Epidermal melanocyte (primary cell): ENCODE measurements at regions not wholly inside any gene's neighbourhood (a gene's known extent, or its start where the extent isn't known, plus 50 kb on each side); places are given as distances from the start of the nearest gene placed in this dataset.

Source experiments
- DNase-seq: peaks from one replicate; pipeline ENCODE4 v3.0.0; 2011; ENCODE audit warnings: low spot score; ENCODE audit not compliant: insufficient read length

GRCh38 chr4:10942156-10942555 lies 257.6 kb upstream of the CLNK start:
- no peak for DNase-seq

DNA sequence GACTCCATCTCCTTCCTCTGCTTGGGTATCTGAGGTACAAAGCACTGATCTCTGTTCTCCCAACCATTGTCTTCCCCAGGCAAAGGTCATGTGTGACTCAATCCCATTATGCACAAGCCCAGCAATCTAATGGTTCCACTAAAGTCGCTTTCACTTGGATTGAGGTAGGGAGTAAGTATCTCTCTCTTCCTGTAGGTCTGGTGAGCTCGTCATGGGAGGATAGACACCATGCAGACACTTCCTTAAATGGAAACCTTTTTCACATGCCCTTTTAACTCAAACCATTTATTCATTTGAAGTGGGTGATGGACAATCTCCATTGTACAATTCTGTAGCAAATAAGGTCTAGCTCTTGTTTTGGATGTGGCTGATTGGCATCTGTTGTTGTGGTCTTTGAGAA lies 245.2 kb upstream of the CLNK start:
- DNase-seq = no peak

GRCh38 chr4:10925996-10926395 lies 241.4 kb upstream of the CLNK start:
- no peak for DNase-seq

DNA sequence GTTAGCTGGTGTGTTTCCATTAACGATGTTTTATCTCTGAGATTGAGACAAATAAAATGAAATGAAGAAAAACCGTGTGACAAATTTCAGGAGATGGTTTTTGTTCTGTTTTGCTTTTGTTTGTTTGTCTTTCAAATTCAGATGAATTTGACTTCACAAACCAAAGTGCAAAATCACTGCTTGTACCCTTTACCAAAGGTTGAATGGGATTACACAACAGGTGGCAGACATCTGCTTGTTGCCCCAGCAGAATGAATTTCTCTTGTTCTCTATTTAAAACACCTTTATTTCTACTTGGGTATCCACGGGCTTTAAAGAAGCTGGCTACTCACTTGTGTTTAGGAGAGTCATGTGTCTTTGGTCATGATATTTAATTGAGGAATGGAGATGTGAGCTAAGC lies 239.7 kb upstream of the CLNK start:
- no peak for DNase-seq

- no peak for DNase-seq
These were observed 233.0 kb upstream of the CLNK start for GRCh38 chr4:10917566-10917965.

GRCh38 chr4:10898072-10898471 lies 213.5 kb upstream of the CLNK start:
- DNase-seq = no peak

DNA sequence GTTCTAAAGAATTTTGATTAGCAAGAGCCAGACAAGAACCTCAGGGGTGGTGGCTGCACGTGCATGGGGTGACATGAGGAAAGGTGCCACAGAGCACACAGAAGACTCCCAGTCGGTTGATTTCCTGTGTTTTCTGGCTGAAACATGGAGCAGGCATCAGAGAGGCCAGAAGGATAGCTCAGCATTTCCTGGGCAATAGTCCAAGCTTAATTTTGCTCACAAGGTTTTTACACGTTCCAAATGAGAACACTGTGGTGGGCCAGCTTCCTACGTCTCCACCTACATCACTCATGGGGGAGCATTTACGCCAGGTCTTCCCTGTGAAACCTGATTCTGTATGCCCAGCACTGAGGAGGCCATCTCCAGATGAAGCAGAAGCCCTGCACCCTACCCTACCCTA lies 212.5 kb upstream of the CLNK start:
- DNase-seq = no peak

- DNase-seq = no peak
These were observed 208.8 kb upstream of the CLNK start for GRCh38 chr4:10893395-10893794.

DNA sequence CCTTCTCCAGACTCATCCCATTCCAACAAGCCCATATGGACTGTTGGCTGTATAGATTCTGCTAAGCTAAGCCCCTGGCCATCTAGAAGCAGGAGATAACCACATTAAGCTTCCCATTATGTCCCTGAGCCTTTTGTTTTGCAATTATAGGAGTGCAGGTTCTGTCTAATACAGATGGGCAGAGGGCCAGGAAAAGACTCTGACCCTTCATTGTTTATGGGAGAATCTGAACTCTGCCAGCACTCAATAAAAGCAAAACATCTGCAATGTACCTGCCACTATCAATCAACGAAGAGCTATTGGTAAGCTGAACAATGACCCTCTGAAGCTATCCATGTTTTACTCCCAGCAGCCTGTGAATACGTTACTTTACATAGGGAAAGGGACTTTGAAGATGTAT lies 207.3 kb upstream of the CLNK start:
- DNase-seq = no peak

DNA sequence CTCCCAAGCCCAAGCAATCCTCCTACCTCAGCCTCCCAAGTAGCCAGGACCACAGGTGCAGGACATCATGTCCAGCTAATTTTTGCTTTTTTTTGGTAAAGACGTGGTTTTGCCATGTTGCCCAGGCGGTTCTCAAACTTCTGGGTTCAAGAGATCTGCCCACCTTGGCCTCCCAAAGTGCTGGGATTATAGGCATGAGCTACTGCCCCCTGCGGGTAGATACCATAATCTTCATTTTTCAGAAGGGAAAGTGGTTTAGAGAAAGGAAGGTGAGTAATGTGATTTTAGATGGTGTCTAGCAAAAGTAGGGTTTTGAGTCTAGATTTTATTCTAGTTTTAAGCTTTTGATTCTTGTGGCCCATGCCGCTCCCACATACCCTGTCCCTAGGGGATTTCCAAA lies 205.3 kb upstream of the CLNK start:
- DNase-seq = no peak

GRCh38 chr4:10879411-10880110 lies 195.0 kb upstream of the CLNK start:
- DNase-seq = no peak

DNA sequence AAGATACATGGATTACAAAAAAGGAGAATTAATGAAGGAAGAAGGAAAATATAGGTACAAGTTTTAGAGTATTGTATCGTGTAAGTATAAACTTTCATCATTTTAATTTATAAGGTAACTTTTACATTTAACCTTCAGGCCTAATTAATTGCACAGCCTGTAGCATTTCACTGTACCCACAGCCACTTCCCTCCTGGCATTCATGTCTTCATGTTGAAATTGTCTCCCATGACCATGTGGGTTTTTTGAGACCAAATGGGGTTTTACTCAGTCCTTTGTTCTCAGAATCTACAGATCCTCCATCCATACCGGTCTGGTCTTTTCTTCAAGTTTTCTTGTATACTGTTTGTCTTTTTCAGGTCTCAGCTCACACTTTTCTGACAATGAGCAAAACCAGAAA lies 194.3 kb upstream of the CLNK start:
- DNase-seq = no peak

DNA sequence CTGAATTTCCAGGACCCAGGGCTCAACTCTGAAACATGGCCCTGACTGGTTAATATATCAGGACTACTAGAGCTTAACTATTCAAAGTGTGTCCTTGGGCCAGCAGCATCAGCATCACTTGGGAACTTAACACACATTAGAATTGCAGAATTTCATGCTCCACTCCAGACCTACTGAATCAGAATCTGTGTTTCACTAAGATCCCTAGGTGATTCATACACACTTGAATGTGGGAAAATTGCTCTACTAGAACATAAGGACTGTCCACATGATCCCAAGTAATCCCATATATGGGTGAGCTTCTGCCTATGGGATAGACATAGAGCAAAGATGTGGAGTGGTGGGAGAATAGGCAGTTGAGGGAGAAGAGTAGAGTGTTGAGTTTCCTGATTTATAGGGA lies 192.5 kb upstream of the CLNK start:
- no peak for DNase-seq

- no peak for DNase-seq
These were observed 190.7 kb upstream of the CLNK start for GRCh38 chr4:10875144-10875799.

DNA sequence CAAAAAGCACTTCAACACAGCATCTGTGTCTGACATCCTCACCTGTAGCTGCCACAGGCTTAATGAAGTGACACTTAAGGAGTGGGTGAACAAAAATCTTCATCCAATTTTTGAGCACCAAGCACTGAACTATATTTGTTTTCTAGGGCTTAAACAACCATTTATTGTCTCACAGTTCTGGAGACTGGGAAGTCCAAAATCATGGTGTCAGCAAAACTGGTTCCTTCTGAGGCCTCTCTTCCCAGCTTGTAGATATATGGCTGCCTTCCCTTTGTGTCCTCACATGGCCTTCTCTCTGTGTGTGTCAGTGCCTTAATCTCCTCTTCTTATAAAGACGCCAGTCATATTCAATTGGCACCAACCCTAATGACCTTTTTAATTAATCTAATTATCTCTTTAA lies 189.2 kb upstream of the CLNK start:
- DNase-seq = no peak

DNA sequence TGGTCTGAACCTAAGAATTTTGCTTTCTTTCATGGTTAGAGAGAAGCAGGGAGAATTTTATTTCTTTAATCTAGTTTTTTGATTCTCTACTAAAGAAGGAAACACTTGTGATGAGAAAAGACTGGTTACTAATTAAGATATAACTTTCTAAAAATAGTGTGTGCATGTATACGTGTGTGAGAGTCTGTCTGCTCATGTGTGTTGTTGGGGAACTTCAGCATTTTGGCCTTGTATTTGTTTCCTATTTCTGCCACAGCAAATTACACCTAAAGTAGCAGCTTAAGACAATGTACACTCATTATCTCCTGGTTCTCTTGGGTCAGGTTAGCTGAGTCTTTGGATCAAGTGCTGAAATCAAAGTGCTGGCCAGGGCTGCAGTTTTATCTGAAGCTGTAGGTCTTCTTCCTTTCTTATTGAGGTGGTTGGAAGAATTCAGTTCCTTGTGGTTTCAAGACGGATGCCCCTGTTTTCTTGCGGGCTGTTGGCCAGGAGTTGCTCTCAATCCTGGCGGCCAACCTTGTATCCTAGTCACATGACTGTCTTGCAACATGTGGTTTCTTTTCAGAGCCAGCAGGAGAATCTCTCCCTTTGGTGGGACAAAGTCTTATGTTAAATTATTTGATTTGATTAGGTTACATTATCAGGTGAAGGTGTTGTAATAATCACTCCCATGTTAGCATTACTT lies 188.4 kb upstream of the CLNK start:
- no peak for DNase-seq

- no peak for DNase-seq
These were observed 182.1 kb upstream of the CLNK start for GRCh38 chr4:10866666-10867065.

DNA sequence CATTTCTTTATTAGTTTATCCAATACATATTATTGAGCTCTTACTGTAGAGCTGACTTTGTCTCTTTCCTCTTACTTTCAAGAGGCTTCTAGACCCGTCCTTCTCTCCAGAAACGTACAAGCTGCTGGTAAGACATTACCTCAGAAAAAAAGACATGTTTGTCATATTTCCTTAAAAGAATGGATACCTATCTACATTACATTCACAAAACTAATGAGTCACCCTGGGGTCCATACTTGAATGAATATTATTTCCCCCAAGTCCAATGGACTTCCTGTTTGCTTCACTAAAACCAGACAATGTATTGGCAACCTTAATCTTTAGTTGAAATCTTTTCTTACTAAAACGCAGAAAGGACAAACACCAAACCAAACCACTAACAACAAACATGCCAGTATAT lies 176.5 kb upstream of the CLNK start:
- no peak for DNase-seq

GRCh38 chr4:10856271-10856782 lies 171.8 kb upstream of the CLNK start:
- no peak for DNase-seq

DNA sequence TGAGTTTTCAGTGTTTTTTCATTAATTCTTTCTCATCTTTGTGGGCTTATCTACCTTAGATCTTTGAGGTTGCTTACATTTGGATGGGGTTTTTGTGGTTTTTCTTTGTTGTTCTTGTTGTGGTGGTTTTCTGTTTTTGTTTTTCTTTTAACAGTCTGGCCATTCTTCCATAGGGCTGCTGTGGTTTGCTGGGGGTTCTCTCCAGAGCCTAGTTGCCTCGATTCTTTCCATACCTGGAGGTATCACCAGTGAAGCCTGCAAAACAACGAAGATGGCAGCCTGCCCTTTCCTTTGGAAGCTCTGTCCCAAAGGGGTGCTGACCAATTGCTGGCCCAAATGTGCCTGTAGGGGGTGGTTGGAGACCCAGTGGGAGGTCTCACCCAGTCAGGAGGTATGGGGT lies 168.6 kb upstream of the CLNK start:
- DNase-seq = no peak

DNA sequence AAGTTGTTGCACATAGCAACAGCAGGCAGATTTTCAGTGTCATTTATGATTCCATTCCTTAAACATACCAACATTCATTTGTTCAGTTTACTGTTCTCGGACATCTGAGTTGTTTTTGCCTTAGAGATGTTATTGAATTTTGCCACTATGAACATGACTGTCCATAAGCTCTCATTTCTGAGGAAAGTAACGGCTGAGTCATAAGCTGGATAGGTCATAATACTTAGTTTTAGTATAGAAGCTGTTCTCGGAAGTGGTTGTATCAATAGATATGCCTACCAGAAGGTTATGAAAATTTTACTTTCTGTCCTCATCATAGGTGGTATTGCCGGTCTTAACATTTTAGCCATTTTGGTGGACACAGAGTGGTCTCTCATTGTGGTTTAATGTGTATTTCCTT lies 157.1 kb upstream of the CLNK start:
- DNase-seq = no peak

- DNase-seq = no peak
These were observed 152.6 kb upstream of the CLNK start for GRCh38 chr4:10837151-10837550.
